ENCODE measurements at regions not wholly inside any gene's neighbourhood (a gene's known extent, or its start where the extent isn't known, plus 50 kb on each side); places are given as distances from the start of the nearest gene placed in this dataset.
"Not testable (repeated sequence)": the region's sequence is repeated elsewhere in the genome, so short reads cannot be mapped to it uniquely, and the experiment has no call there.

DNA sequence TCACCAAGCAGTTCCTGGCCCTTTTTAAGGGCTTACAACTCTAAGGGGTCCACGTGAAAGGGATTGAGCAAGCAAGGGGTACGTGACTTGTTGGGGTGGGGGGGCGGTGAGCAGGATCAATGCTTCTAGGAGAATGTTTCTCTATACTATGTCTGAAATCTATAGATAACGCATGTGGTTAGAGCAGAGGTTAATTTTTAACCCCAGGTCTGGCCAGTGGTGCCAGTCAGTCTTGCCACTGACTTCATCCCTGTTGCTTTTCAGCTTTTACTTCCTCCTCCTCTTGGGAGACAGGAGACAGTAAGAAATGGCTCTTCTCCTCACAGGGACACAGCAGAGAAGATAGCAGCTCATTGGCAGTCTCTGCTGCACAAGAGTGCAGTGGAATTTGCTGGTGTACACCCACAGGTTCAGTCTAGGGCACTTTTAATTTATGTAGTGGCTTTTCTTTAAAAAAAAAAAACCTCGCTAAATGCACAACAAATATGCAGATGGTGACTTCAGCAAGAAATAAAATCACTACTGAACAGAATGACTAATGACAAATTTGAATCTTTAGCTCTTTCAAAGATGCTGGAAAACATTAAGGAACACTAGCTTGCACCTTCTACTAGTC is 190.5 kb downstream of the CCNG2 start:
- H3K4me3 ChIP-seq (ENCODE audit: low read length), result no peak overlapping the region
- TF ChIP-seq, protein P1, sequence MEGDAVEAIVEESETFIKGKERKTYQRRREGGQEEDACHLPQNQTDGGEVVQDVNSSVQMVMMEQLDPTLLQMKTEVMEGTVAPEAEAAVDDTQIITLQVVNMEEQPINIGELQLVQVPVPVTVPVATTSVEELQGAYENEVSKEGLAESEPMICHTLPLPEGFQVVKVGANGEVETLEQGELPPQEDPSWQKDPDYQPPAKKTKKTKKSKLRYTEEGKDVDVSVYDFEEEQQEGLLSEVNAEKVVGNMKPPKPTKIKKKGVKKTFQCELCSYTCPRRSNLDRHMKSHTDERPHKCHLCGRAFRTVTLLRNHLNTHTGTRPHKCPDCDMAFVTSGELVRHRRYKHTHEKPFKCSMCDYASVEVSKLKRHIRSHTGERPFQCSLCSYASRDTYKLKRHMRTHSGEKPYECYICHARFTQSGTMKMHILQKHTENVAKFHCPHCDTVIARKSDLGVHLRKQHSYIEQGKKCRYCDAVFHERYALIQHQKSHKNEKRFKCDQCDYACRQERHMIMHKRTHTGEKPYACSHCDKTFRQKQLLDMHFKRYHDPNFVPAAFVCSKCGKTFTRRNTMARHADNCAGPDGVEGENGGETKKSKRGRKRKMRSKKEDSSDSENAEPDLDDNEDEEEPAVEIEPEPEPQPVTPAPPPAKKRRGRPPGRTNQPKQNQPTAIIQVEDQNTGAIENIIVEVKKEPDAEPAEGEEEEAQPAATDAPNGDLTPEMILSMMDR (IDR thresholded peaks at IDR 0.05; ENCODE audit: insufficient read depth, low read depth, low read length, missing control alignments), result no peak
- no peak for DNase-seq (ENCODE audit: low read depth)

DNA sequence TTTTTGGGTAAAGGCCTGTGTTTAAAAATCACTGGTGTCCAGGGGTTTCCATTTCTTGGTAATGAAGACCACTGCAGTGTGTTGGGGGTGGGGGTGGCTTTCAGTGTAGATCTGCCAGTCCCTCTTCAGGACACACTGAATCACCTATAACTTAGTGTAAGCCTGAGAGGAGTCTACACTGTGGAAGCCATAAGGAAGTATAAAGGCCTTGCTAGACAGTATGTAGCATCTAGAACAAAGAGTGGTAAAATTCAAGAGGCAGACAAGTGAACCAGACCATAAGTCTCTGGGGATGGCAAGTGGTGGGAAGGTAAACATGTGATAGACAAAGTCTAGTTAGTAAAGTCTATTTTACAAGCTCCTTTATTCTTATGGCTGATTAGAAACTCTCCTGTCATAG is 191.8 kb downstream of the CCNG2 start:
- TF ChIP-seq, protein P1 (IDR thresholded peaks at IDR 0.05; ENCODE audit: insufficient read depth, low read depth, low read length, missing control alignments), result no peak
- DNase-seq (ENCODE audit: low read depth), result no peak
- H3K4me3 ChIP-seq (ENCODE audit: low read length), result no peak overlapping the region

DNA sequence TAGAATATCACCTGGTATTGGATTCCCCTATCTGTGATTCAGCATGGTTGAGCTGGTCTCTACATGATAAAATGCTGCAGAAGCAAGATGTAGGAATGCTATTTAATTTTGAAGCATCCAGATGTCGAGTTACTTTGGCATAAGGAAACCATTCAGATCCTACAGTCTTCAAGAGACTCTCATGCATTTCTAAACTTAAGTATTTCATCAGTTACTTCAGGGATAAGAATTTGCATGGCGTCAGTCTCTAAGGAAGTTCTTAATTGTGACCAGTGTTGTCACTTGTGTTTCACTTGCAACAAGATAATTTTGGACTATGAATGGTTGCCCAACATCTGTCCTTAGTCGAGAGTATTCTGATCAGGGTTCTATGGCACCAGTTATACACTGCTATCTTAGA is 192.4 kb downstream of the CCNG2 start:
- TF ChIP-seq, protein P1 (IDR thresholded peaks at IDR 0.05; ENCODE audit: insufficient read depth, low read depth, low read length, missing control alignments), result no peak
- no peak for DNase-seq (ENCODE audit: low read depth)
- H3K4me3 ChIP-seq (ENCODE audit: low read length), result no peak overlapping the region

GRCh38 chr4:77349796-77350195 is 192.8 kb downstream of the CCNG2 start:
- TF ChIP-seq, protein P1 (IDR thresholded peaks at IDR 0.05; ENCODE audit: insufficient read depth, low read depth, low read length, missing control alignments), result no peak
- H3K4me3 ChIP-seq (ENCODE audit: low read length), result no peak overlapping the region
- DNase-seq (ENCODE audit: low read depth), result peak; percentile 91

GRCh38 chr4:77352192-77352591 is 195.2 kb downstream of the CCNG2 start:
- TF ChIP-seq, protein P1 (IDR thresholded peaks at IDR 0.05; ENCODE audit: insufficient read depth, low read depth, low read length, missing control alignments), result no peak
- no peak for DNase-seq (ENCODE audit: low read depth)
- H3K4me3 ChIP-seq (ENCODE audit: low read length), result no peak overlapping the region

GRCh38 chr4:77353724-77354315 is 196.8 kb downstream of the CCNG2 start:
- not testable (repeated sequence) for DNase-seq (ENCODE audit: low read depth); H3K4me3 ChIP-seq (ENCODE audit: low read length)

- H3K4me3 ChIP-seq (ENCODE audit: low read length), result no peak overlapping the region
- no peak for DNase-seq (ENCODE audit: low read depth)
- TF ChIP-seq, protein P1 (IDR thresholded peaks at IDR 0.05; ENCODE audit: insufficient read depth, low read depth, low read length, missing control alignments), result no peak
Observed at GRCh38 chr4:77354550-77354949, 197.5 kb downstream of the CCNG2 start.
